ENCODE measurements at regions not wholly inside any gene's neighbourhood (a gene's known extent, or its start where the extent isn't known, plus 50 kb on each side); places are given as distances from the start of the nearest gene placed in this dataset.

- DNase-seq (ENCODE audit: low read depth in 2 of 2), result no peak
These were observed 511.6 kb downstream of the CDH26 start for GRCh38 chr20:60469829-60470228.

- no peak for DNase-seq (ENCODE audit: low read depth in 2 of 2)
These were observed 512.1 kb downstream of the CDH26 start for GRCh38 chr20:60470366-60470765.

- DNase-seq (ENCODE audit: low read depth in 2 of 2), result no peak
These were observed 515.0 kb downstream of the CDH26 start for GRCh38 chr20:60473211-60473610.

GRCh38 chr20:60474385-60474910 lies 516.2 kb downstream of the CDH26 start:
- DNase-seq (ENCODE audit: low read depth in 2 of 2), result no peak

- no peak for DNase-seq (ENCODE audit: low read depth in 2 of 2)
These were observed 517.8 kb downstream of the CDH26 start for GRCh38 chr20:60476045-60476444.

- no peak for DNase-seq (ENCODE audit: low read depth in 2 of 2)
These were observed 519.7 kb downstream of the CDH26 start for GRCh38 chr20:60477958-60478357.

- DNase-seq (ENCODE audit: low read depth in 2 of 2), result no peak
These were observed 520.3 kb downstream of the CDH26 start for GRCh38 chr20:60478533-60478932.

GRCh38 chr20:60480950-60481742 lies 522.9 kb downstream of the CDH26 start:
- DNase-seq (ENCODE audit: low read depth in 2 of 2), result no peak

- DNase-seq (ENCODE audit: low read depth in 2 of 2), result no peak
These were observed 523.5 kb downstream of the CDH26 start for GRCh38 chr20:60481743-60482133.

- DNase-seq (ENCODE audit: low read depth in 2 of 2), result no peak
These were observed 524.2 kb downstream of the CDH26 start for GRCh38 chr20:60482221-60483008.

GRCh38 chr20:60483371-60483770 lies 525.1 kb downstream of the CDH26 start:
- DNase-seq (ENCODE audit: low read depth in 2 of 2), result no peak

GRCh38 chr20:60484316-60484715 lies 526.1 kb downstream of the CDH26 start:
- no peak for DNase-seq (ENCODE audit: low read depth in 2 of 2)

GRCh38 chr20:60485012-60485760 lies 527.0 kb downstream of the CDH26 start:
- DNase-seq (ENCODE audit: low read depth in 2 of 2), result no peak

GRCh38 chr20:60486315-60486714 lies 528.1 kb downstream of the CDH26 start:
- DNase-seq (ENCODE audit: low read depth in 2 of 2), result no peak

GRCh38 chr20:60486937-60487336 lies 528.7 kb downstream of the CDH26 start:
- DNase-seq (ENCODE audit: low read depth in 2 of 2), result no peak

GRCh38 chr20:60490217-60491050 lies 532.2 kb downstream of the CDH26 start:
- no peak for DNase-seq (ENCODE audit: low read depth in 2 of 2)

GRCh38 chr20:60491051-60491581 lies 532.9 kb downstream of the CDH26 start:
- no peak for DNase-seq (ENCODE audit: low read depth in 2 of 2)

GRCh38 chr20:60494476-60494875 lies 536.3 kb downstream of the CDH26 start:
- DNase-seq (ENCODE audit: low read depth in 2 of 2), result no peak

- no peak for DNase-seq (ENCODE audit: low read depth in 2 of 2)
These were observed 539.2 kb downstream of the CDH26 start for GRCh38 chr20:60497298-60498035.
